Activated CD4-positive, alpha-beta T cell treated with anti-CD3 and anti-CD28 coated beads, Interleukin-2, Interleukin-4, amounts not matched to agents 100 ng/mL and 50 ng/mL, durations not matched to agents 16 hours and 8 hours (primary cell): ENCODE measurements at regions not wholly inside any gene's neighbourhood (a gene's known extent, or its start where the extent isn't known, plus 50 kb on each side); places are given as distances from the start of the nearest gene placed in this dataset.
"Not testable (repeated sequence)": the region's sequence is repeated elsewhere in the genome, so short reads cannot be mapped to it uniquely, and the experiment has no call there.

Experiments
- DNase-seq: peaks from one replicate; pipeline ENCODE4 v3.0.0-alpha.2; 2020; ENCODE audit warnings: low spot score

DNA sequence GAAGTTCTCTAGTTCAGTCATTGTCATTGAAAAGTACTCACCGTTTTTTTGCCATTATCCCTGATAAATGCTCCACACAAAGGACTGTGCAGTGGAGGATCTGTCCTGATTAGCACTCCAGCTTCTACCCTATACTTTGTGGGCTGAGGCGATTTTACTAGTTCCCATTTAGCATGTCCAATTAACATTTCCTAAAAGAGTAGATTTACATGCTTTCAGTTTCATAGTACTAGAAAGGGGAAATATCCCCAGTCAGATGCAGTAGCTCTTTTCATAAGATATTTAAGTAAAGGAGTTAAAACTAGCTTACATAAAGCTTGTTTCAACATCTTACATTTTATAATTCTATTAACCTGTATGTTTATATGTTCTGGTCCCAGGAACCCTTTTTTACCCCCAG lies 144.9 kb upstream of the APOOL start:
- DNase-seq = not testable (repeated sequence)

DNA sequence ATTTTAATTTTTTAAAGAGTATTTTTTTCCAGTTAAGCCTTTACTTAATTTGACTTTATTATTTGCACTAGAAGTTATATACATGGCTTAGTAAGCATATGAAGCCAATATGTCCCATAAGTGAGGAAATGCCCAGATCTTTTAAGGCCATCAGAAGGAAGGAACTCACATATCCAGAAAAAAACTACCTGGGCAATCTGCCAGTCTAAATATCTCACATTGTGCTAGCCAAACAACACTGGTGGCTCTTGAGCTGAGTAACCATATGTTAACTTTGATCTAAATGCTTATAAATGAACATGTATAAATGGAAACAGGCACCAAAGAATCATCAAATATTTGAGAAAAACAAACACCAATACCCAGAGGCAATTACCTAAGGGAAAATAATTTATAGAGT lies 138.6 kb upstream of the APOOL start:
- DNase-seq = no peak

DNA sequence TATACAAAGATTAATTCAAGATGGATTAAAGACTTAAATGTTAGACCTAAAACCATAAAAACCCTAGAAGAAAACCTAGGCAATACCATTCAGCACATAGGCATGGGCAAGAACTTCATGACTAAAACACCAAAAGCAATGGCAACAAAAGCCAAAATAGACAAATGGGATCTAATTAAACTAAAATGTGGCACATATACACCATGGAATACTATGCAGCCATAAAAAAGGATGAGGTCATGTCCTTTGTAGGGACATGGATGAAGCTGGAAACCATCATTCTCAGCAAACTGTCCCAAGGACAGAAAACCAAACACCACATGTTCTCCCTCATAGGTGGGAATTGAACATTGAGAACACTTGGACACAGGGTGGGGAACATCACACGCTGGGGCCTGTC lies 133.4 kb upstream of the APOOL start:
- not testable (repeated sequence) for DNase-seq

DNA sequence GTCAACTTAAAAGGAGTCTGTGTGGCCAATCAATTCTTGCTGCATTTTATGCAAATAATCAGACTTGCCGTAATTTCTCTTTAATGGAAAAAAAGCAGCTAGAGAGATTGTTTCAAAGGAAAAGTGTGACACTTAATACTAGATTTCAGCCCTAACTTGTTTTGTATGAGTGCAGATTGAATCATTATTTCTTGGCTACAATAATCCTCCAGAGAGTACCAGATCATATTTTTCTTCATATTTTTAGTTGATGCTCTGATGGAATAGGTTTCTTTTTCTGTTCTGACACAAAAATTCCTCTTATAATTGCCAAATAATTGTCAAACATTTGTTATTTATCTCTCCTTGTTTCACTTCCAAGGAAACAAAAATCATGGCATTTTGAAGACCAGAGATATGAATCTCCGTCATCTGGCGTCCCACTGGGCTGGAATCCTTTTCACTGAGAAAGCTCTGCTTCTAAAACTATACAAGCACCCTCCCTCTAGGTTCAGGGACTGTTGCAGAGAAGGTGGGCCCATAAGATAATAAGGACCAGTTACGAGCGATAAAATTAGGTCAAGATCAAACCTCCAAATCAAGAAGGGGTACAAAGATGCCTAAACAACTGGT lies 131.4 kb upstream of the APOOL start:
- not testable (repeated sequence) for DNase-seq

DNA sequence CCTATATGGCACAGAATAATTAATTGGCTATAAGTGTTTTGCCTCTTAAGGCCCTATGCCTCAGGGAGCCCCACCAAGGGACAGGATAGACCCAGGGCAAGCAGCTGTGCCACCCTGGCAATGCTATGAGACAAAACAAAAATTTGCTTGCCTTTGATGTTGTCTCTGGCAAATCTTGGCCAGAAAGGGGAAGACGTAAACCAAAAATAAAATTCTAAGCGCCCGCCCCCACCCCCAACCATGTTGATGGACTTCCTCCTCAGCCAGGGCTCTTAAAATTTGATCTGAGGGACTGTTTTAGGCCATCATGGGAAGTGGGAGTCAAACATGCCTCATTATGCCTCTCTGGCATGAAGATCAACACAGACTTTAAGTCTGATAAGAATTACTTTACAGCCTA lies 130.5 kb upstream of the APOOL start:
- DNase-seq = no peak

DNA sequence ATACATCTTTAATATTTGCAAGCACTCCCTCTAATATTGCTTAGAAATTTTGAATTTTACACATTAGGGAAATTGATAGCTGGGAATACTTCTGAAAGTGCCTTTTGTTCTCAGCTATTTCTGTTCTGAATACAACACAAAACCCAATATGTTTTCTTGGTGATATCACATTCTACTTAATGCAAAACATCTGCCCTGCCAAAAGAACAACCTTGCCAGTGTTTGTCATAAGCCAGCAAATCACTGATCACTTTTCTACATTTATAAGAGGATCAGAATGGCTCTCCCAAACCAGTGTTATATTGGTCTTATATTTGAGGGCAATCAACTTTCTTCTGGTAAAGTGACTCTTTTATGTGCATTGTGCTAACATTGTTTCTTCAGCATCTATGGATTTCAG lies 126.8 kb upstream of the APOOL start:
- DNase-seq = no peak

DNA sequence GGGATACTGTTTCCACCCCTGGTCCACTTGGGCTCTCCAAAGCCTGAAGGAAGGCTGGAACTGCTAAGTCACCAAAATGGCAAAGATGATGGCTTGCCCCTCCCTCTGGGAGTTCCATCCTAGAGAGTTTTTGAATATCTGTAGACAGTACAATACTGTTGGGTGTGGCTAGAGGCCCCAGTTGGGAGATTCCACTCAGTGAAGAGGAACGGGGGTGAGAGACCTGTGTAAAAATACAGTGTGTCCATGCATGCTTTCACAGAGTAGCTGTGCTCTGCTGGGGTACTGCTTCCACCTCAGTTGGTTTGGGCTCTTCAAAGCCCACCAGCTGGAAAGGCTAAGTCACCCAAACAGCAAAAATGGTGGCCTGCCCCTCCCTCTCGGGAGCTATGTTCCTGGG lies 109.8 kb upstream of the APOOL start:
- DNase-seq = no peak

DNA sequence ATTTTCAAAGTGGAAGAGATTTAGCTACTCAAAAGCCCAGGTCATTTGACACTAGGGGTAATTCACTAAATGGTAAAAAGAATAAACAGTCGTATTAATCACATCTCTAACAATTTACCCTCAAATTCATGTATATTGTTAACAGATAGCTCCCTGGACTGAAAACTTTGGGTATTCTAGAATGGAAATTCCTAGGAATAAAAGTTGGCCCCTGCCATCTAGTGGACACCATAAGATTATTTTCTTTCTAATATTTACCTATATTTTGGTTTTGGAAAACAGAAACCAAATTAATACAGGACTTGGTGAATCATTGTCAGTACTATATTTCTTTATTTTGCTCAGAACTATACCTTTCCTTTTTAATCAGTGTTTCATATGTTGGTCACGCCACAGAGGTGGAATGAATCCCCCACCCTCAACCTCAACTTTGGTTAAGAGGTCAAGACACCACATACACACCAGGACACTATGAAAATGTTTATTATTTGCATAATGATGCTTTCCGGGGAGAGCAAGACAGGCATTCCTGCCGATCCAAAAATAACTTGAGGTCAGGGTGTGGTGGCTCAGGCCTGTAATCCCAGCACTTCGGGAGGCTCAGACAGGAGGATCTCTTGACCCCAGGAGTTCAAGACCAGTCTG lies 96.2 kb upstream of the APOOL start:
- DNase-seq = no peak

DNA sequence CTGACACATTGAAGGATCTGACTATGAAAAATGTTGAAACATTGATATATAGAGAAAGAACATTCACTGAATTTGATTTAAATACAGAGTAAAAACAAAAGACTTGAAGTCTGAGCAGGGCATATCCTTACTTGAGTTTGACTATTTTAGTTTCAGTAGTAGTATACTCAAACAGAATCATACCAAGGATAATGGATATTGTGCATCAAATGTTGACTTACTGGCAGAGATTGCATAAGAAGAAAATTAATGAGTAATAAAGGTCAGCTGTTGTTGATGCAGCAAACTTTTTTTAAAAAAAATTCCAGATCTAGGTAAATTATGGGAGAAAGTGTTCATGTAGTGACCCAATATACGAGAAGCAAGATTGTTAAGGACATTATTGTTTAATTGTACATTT lies 94.5 kb upstream of the APOOL start:
- no peak for DNase-seq

DNA sequence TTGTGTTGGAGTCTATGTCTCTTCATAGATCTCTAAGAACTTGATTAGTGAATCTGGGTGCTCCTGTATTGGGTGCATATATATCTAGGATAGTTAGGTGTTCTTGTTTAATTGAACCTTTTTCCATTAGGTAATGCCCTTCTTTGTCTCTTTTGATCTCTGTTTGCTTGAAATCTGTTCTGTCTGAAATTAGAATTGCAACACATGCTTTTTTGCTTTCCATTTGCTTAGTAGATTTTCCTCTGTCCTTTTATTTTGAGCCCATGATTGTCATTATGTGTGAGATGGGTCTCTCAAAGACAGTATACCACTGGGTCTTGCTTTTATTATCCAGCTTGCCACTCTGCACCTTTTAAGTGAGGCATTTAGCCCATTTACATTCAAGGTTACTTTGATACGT lies 79.1 kb upstream of the APOOL start:
- no peak for DNase-seq

DNA sequence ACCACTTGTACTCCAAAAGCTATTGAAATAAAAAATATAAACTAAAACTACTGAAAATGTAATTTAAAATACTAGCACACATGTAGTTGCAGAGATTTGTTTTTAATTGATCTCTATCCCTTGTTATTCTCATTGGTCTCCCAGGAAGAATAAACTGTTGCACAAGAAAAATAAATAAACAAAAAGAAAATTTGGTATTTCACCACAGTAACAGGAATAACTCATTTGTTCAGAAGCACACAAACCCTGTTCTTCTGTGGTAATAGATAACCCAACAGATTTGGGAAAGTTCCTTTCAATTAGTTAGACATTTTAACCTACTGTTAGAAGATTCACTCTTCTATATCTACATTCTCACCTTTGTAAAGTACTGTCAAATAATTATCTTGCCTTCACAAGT lies 70.9 kb upstream of the APOOL start:
- DNase-seq = no peak

DNA sequence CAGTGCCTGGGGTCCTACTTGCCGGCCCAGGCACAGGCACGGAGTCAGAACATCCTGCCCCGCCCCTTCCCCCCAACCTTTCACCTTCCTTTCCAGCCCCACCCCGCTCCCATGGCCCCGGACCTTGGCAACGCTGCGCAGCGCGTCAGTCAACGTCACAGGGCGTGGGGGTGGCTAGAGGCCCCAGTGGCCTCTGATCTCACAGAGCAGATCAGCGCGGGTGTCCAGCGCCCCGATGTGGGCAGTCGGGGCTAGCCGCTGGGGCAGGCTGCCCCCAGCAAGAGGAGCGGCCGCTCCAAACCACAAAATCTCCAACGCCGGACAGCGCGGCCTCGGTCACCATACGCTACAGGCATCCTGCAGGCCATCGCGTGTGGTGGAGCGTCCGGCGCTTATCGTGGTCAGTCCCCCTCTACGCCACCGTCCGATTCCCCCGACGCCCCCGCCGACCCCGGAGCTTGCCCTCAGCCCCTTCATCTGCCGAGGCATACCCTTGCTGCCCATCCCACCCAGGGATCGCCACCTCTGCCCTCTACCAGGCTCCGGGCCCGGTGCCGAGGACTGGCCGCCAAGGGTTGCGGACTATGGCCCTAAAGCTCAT lies 69.6 kb upstream of the APOOL start:
- no peak for DNase-seq
